PC-3 (cell line): ENCODE measurements at regions not wholly inside any gene's neighbourhood (a gene's known extent, or its start where the extent isn't known, plus 50 kb on each side); places are given as distances from the start of the nearest gene placed in this dataset.

Source experiments
- EZH2 ChIP-seq: fragments of 300-600 bp; sonication (generic); IDR thresholded peaks from one replicate; pipeline ENCODE4 v1.6.1; 2017; ENCODE audit warnings: antibody characterized with exemption, mild to moderate bottlenecking, low read length; ENCODE audit not compliant: unreplicated experiment
- TF ChIP-seq, protein P1 (sequence below): fragments of 300-600 bp; sonication (generic); conservative IDR thresholded peaks from 2 replicates; pipeline ENCODE4 v1.5.1; 2017; ENCODE audit warnings: antibody characterized with exemption, low read depth, mild to moderate bottlenecking, low read length

DNA sequence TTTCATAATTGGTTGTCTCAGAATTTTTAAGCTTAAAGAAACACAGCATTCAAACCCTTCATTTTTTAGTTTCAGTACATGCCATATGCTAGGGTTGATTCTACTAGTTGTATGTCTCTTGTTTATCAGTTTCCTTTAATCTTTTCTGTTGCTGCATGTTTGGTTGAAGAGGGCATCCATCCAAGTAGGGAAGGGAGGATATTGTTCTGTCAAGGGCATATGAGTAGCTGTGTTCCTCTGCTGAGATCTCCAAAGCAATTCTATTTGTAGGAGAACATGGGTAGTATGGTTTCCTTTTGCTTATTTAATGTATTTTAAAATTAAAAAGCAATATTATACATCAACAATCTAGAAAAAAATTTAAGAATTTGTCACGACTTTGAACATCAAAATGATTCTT lies 167.7 kb downstream of the FHIP1A start:
- TF ChIP-seq, protein P1, sequence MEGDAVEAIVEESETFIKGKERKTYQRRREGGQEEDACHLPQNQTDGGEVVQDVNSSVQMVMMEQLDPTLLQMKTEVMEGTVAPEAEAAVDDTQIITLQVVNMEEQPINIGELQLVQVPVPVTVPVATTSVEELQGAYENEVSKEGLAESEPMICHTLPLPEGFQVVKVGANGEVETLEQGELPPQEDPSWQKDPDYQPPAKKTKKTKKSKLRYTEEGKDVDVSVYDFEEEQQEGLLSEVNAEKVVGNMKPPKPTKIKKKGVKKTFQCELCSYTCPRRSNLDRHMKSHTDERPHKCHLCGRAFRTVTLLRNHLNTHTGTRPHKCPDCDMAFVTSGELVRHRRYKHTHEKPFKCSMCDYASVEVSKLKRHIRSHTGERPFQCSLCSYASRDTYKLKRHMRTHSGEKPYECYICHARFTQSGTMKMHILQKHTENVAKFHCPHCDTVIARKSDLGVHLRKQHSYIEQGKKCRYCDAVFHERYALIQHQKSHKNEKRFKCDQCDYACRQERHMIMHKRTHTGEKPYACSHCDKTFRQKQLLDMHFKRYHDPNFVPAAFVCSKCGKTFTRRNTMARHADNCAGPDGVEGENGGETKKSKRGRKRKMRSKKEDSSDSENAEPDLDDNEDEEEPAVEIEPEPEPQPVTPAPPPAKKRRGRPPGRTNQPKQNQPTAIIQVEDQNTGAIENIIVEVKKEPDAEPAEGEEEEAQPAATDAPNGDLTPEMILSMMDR: no peak
- no peak for TF ChIP-seq EZH2
